Erythroblast (primary cell): ENCODE measurements at regions not wholly inside any gene's neighbourhood (a gene's known extent, or its start where the extent isn't known, plus 50 kb on each side); places are given as distances from the start of the nearest gene placed in this dataset.

Source experiments
- GATA1 ChIP-seq: IDR thresholded peaks from 2 replicates; pipeline ENCODE4 v1.6.1; 2011; ENCODE audit warnings: low read depth, mild to moderate bottlenecking, control low read depth, low read length, moderate library complexity
- POLR2A ChIP-seq: IDR thresholded peaks from 2 replicates; pipeline ENCODE4 v1.6.1; 2011; ENCODE audit warnings: mild to moderate bottlenecking, low read length

- no peak for TF ChIP-seq POLR2A
- no peak for TF ChIP-seq GATA1
Measured at GRCh38 chr12:124096869-124097434, 123.9 kb downstream of the ZNF664 start.
